Smooth muscle cell (in vitro differentiated cells): ENCODE measurements at regions not wholly inside any gene's neighbourhood (a gene's known extent, or its start where the extent isn't known, plus 50 kb on each side); places are given as distances from the start of the nearest gene placed in this dataset.

Experiments
- DNase-seq: peaks from one replicate; lab custom pipeline; 2025; ENCODE audit not compliant: unreplicated experiment; lab: John Stamatoyannopoulos, UW
- H2AFZ ChIP-seq: fragments of 200-600 bp; sonication (generic); 2 replicates; pipeline ENCODE4 v1.6.0; 2016; ENCODE audit warnings: antibody characterized with exemption, low read depth, mild to moderate bottlenecking
- H3F3A ChIP-seq: fragments of 200-600 bp; sonication (generic); 2 replicates; pipeline ENCODE4 v1.6.0; 2017; ENCODE audit warnings: antibody characterized with exemption, low read depth
- H3K27ac ChIP-seq: fragments of 200-600 bp; sonication (generic); 2 replicates; pipeline ENCODE4 v1.5.1; 2016; ENCODE audit warnings: low read depth, mild to moderate bottlenecking
- H3K27me3 ChIP-seq: fragments of 200-600 bp; sonication (generic); 2 replicates; pipeline ENCODE4 v1.6.1; 2016; ENCODE audit warnings: low read depth, mild to moderate bottlenecking
- H3K36me3 ChIP-seq: fragments of 200-600 bp; sonication (generic); 2 replicates; pipeline ENCODE4 v1.5.1; 2016; ENCODE audit warnings: low read depth
- H3K4me1 ChIP-seq: fragments of 200-600 bp; sonication (generic); 2 replicates; pipeline ENCODE4 v1.5.1; 2016; ENCODE audit warnings: low read depth
- H3K4me2 ChIP-seq: fragments of 200-600 bp; sonication (generic); 2 replicates; pipeline ENCODE4 v1.6.0; 2016; ENCODE audit warnings: mild to moderate bottlenecking
- H3K4me3 ChIP-seq: fragments of 200-600 bp; sonication (generic); 2 replicates; pipeline ENCODE4 v1.5.1; 2016; ENCODE audit warnings: mild to moderate bottlenecking
- H3K79me2 ChIP-seq: fragments of 200-600 bp; sonication (generic); 2 replicates; pipeline ENCODE4 v1.6.0; 2016; ENCODE audit warnings: low read depth, mild to moderate bottlenecking
- H3K9ac ChIP-seq: fragments of 200-600 bp; sonication (generic); 2 replicates; pipeline ENCODE4 v1.6.0; 2016; ENCODE audit warnings: low read depth
- H3K9me3 ChIP-seq: fragments of 200-600 bp; sonication (generic); replicated peaks from 2 replicates; pipeline ENCODE4 v1.5.1; 2016; ENCODE audit warnings: low read depth
- H4K20me1 ChIP-seq: fragments of 200-600 bp; sonication (generic); 2 replicates; pipeline ENCODE4 v1.6.0; 2016; ENCODE audit warnings: low read depth
- CTCF ChIP-seq: fragments of 200-600 bp; sonication (generic); IDR thresholded peaks from 2 replicates; pipeline ENCODE4 v1.5.1; 2017; ENCODE audit warnings: borderline replicate concordance, mild to moderate bottlenecking, antibody characterized with exemption; ENCODE audit not compliant: insufficient read depth, poor library complexity, severe bottlenecking
- WGBS: methylation state at CpG from one replicate; pipeline ENCODE4 v1.1.7; 2016; ENCODE audit warnings: low lambda C conversion rate; 5-methylcytosine and 5-hydroxymethylcytosine counted together

- Histone ChIP-seq H3K4me2 (no peak overlapping the region), H3K9ac (no peak overlapping the region), H3K79me2 (no peaks in the 10 kb centered on the region), H3K27me3 (no peaks in the 10 kb centered on the region), H3F3A (no peaks in the 10 kb centered on the region), H2AFZ (no peak overlapping the region), H3K9me3 (no peaks in the 10 kb centered on the region), H3K27ac (no peak overlapping the region), H3K4me1 (no peaks in the 10 kb centered on the region), H4K20me1 (no peaks in the 10 kb centered on the region), H3K4me3 (no peak overlapping the region), H3K36me3 (no peaks in the 10 kb centered on the region)
- 95% methylated on average over 4 of the region's 4 CpGs for WGBS
- no peak for TF ChIP-seq CTCF
- DNase-seq: no peak
Observed at GRCh38 chr18:39655341-39655740, 2089.7 kb upstream of the CELF4 start.

GRCh38 chr18:39653221-39653620 lies 2087.6 kb upstream of the CELF4 start:
- Histone ChIP-seq H2AFZ (no peak overlapping the region), H3K4me2 (no peak overlapping the region), H4K20me1 (no peaks in the 10 kb centered on the region), H3K36me3 (no peaks in the 10 kb centered on the region), H3K79me2 (no peaks in the 10 kb centered on the region), H3K27ac (no peak overlapping the region), H3K9ac (no peak overlapping the region), H3K27me3 (no peaks in the 10 kb centered on the region), H3K4me3 (no peak overlapping the region), H3K9me3 (no peaks in the 10 kb centered on the region), H3K4me1 (no peaks in the 10 kb centered on the region), H3F3A (no peaks in the 10 kb centered on the region)
- no peak for DNase-seq
- TF ChIP-seq CTCF: no peak
- 91% methylated on average over 2 of the region's 2 CpGs for WGBS

- no peak for DNase-seq
- no peaks in the 10 kb centered on the region for H3K79me2 ChIP-seq
- 84% methylated on average over 1 of the region's 1 CpG for WGBS
- no peaks in the 10 kb centered on the region for H3K4me1 ChIP-seq
- no peak overlapping the region for H3K9ac ChIP-seq
- no peak overlapping the region for H3K4me2 ChIP-seq
- no peaks in the 10 kb centered on the region for H3K9me3 ChIP-seq
- no peaks in the 10 kb centered on the region for H3F3A ChIP-seq
- no peaks in the 10 kb centered on the region for H3K27me3 ChIP-seq
- no peak overlapping the region for H3K27ac ChIP-seq
- no peak overlapping the region for H2AFZ ChIP-seq
- no peak overlapping the region for H3K4me3 ChIP-seq
- no peaks in the 10 kb centered on the region for H3K36me3 ChIP-seq
- no peaks in the 10 kb centered on the region for H4K20me1 ChIP-seq
- no peak for TF ChIP-seq CTCF
Observed at GRCh38 chr18:39648616-39649015, 2083.0 kb upstream of the CELF4 start.

- no peak overlapping the region for H3K27ac ChIP-seq
- H3K4me3 ChIP-seq: no peak overlapping the region
- no peak overlapping the region for H2AFZ ChIP-seq
- no peaks in the 10 kb centered on the region for H3K36me3 ChIP-seq
- H3K27me3 ChIP-seq: no peaks in the 10 kb centered on the region
- DNase-seq: no peak
- no peaks in the 10 kb centered on the region for H3K4me1 ChIP-seq
- whole genome bisulfite sequencing: 47% methylated on average over 4 of the region's 4 CpGs
- H3K9me3 ChIP-seq: no peaks in the 10 kb centered on the region
- no peak overlapping the region for H3K9ac ChIP-seq
- H3F3A ChIP-seq: no peaks in the 10 kb centered on the region
- no peak for TF ChIP-seq CTCF
- no peaks in the 10 kb centered on the region for H4K20me1 ChIP-seq
- no peak overlapping the region for H3K4me2 ChIP-seq
- no peaks in the 10 kb centered on the region for H3K79me2 ChIP-seq
Observed at GRCh38 chr18:39647627-39648534, 2082.3 kb upstream of the CELF4 start.
